Endometrial microvascular endothelial cells (primary cell): ENCODE measurements at regions not wholly inside any gene's neighbourhood (a gene's known extent, or its start where the extent isn't known, plus 50 kb on each side); places are given as distances from the start of the nearest gene placed in this dataset.
"Not testable (repeated sequence)": the region's sequence is repeated elsewhere in the genome, so short reads cannot be mapped to it uniquely, and the experiment has no call there.

Experiments
- in situ Hi-C: cut with HindIII; loops from 2 replicates; pipeline ENCODE4 v1.10.0; 2017; ENCODE audit warnings: low sequenced_read_pairs, low pct_unique_long_range_greater_than_20kb; ENCODE audit errors: inconsistent ontology term

GRCh38 chr10:63819753-63820329 is 298.6 kb downstream of the REEP3 start:
- in situ Hi-C loops: loop anchor here (25.0 kb wide), 1 partner anchor 108 kb away; no protein-coding TSS in a partner anchor

- in situ Hi-C loops: loop anchor here (25.0 kb wide), 1 partner anchor 110 kb away; no protein-coding TSS in a partner anchor
Observed at GRCh38 chr10:63822496-63822895, 301.3 kb downstream of the REEP3 start.

DNA sequence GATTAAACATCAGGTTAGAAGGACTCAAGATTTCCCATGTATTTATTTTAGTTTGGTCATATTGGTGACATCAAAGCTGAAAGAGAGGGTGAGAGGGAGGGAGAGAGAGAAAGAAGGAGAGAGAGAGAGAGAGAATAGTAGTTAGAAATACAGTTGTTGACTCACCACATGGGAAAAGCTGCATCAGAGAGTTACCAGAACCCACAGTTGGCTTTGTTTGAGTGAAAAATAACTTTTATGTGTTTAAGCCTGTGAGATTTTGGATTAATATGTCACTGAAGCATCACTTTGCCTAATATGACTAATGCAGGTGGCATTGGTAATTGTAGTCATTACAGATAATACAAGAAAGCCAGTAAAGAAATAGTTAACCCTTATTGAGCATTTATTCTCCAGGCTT is 303.9 kb downstream of the REEP3 start:
- in situ Hi-C loops: no loop called here

DNA sequence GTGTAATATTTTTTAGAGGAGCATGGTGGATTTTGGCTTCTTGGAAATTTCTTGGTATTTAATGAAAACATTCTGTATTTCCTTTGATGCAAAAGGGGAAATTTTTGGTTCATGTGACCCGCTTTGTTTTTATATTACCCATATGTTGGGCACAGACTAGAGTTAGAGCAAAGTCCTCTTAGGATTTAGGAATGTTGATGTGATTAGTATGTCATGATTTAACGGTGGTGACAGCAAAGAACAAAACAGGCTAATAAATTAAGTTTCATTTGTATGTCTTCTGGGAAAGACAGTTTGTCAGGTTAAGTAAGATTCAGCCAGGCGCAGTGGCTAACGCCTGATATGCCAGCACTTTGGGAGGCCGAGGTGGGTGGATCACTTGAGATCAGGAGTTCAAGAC is 304.6 kb downstream of the REEP3 start:
- in situ Hi-C loops: no loop called here

DNA sequence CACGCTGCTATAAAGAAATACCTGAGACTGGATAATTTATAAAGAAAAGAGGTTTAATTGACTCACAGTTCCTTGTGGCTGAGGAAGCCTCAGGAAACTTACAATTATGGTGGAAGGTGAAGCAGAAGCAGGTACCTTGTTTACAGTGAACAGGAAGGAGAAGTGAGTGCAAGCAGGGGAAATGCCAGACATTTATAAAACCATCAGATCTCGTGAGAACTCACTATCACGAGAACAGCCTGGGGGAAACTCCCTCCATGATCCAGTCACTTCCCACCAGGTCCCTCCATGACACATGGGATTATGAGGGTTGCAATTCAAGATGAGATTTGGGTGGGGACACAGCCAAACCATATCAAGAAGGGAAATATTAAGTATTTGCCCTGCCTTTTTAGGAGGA is 305.8 kb downstream of the REEP3 start:
- in situ Hi-C loops: not testable (repeated sequence)

DNA sequence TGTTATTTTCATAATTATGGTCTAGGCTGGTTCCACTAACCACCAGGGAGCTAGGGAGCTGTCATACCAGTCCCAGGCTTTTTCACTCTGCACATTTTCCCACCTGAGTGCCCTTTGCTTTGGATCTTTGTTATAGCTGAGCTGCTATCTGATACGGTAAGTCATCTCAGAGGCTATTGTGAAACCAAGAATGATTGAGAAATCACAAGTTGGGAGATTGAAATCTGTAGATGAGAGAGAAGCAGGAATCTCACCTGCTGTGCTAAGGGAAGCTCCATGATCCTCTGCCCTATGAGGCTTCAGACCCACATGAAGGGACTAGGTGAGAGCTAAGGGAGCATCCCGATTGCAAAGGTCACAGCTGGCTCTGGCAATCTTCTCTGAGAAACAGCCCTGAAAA is 307.8 kb downstream of the REEP3 start:
- in situ Hi-C loops: no loop called here

DNA sequence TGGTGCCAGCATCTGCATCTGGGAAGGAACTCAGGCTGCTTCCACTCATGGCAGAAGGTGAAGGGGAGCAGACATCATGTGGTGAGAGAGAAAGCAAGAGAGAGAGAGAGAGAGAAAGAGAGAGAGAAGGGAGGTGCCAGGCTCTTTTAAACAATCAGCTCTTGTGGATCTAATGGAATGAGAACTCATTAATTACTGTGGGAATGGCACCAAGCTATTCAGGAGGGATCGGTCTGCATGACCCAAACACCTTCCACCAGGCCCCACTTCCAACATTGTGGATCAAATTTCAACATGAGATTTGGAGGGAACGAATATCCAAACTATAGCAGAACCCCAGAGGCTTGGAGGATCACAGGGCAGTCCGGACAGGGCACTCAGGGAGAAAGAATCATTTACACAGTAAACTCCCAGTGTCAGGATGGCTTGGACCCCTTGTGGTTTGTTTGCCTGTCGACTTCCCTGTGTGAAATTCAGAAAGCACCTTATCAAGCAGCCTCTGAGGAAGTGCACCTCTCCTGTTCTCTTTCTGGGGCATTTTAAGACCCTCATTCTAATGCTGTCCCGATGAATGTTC is 308.5 kb downstream of the REEP3 start:
- in situ Hi-C loops: no loop called here

DNA sequence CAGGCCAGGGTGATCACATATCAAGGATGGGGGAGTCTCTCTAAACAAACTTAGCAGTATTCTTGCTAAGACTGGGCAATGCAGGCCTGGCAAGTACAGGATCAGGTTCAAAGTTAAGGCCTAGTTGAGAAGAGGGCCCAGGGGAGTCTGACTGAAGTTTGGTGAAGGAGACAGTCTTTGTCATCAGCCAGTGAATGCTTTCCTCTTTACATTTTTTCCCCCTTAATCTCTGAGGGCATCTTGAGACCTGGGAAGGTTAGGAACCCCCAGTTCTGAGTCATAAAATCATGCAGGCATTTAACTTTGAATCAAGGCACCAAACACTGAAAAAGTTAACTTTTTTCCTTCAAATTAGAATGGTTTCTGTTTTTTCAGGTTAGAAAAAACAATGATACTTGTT is 311.5 kb downstream of the REEP3 start:
- in situ Hi-C loops: no loop called here

DNA sequence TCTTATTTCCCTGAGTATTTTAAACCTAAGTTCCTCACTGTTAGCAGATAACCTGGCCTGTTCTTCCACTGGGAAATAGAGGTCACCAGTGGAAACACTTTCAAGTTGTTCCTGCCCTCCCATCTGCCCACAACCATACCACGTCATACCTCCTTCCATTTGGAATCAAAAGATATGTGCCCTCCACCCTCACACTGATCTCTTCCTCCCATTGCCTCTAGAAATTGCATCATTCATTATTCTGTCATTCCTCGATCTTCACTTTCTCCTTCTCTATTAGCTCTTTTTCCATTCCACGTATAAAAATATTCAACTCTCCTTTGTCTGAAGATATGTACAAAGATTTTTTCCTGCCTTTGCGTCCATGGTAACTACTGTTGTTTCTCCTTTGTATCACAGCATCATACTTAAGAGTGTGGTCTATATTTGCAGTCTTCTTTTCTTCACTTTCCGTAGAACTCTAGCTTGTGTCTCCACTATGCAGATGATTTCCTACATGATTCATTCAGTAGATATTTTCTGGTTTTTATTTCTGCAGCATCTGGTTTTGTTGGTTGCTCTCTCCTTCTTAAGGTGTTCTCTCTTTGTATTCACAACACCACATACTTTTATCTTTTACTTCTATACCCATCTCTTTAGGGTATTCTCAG is 312.3 kb downstream of the REEP3 start:
- in situ Hi-C loops: no loop called here

GRCh38 chr10:63836666-63837442 is 315.7 kb downstream of the REEP3 start:
- in situ Hi-C loops: no loop called here

DNA sequence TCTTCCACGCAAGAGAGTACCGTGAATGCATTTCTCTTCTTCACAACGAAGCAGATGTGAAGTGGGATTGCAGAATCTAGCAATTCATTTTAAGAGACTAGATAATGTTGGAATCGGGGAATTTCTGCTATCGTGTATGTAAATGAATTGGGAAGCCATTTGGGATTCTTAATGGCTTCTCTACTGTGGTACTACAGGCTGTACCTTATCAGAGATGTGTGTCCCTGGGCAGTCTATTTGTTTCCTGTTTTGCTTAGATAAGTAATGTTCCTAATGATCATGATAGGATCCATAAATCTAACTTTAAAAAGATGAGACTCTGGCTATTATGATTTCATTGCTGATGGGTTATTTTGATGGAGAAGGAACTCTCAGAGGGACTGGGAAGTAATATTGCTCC is 320.6 kb downstream of the REEP3 start:
- in situ Hi-C loops: no loop called here

- in situ Hi-C loops: no loop called here
Observed at GRCh38 chr10:63843107-63843506, 321.9 kb downstream of the REEP3 start.

GRCh38 chr10:63848871-63849270 is 327.7 kb downstream of the REEP3 start:
- in situ Hi-C loops: not testable (repeated sequence)

GRCh38 chr10:63862860-63863259 is 341.7 kb downstream of the REEP3 start:
- in situ Hi-C loops: no loop called here

- in situ Hi-C loops: no loop called here
Observed at GRCh38 chr10:63865210-63865609, 344.0 kb downstream of the REEP3 start.

- in situ Hi-C loops: no loop called here
Observed at GRCh38 chr10:63866075-63866746, 345.0 kb downstream of the REEP3 start.

DNA sequence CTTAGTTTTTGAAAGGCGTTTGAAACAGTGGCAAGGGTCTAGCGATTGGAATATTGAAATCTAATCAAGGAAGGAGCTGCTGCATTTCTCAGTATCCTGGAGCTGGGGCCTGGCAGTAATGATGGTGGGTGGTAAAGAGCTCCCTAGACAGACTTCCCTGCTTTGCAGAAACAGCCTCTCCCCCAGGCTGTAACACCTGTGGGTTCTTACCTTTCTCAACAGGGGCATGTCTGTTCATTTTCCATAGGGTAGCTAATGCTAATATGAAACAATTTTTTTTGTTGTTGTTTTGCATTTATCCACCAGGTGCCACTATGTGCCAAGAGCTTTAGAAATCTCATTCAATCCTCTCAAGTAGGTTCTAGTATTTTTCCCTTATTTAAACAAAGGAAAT is 345.5 kb downstream of the REEP3 start:
- in situ Hi-C loops: no loop called here

- in situ Hi-C loops: no loop called here
Observed at GRCh38 chr10:63878428-63878827, 357.2 kb downstream of the REEP3 start.

DNA sequence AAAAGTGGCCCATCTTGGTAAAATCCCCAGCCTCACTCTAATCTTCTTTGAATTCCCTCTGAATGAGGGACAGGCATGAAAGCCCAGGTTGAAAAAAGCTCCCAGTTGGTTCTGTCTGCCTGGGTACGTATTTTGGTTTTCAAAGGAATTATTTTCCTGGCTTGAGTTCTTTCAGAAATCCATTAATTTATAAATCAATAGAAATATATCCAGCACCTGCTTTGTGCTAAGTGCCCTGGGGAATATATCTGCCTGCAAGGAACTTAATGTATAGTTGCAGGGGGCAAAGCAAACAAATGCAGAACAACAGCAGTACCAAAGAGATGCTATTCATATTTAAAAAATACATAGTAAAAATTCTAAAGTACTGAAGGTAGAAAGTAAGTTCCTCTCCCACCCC is 362.7 kb downstream of the REEP3 start:
- in situ Hi-C loops: no loop called here
